GM19438 (cell line): ENCODE measurements at regions not wholly inside any gene's neighbourhood (a gene's known extent, or its start where the extent isn't known, plus 50 kb on each side); places are given as distances from the start of the nearest gene placed in this dataset.
"Not testable (repeated sequence)": the region's sequence is repeated elsewhere in the genome, so short reads cannot be mapped to it uniquely, and the experiment has no call there.

Experiments used
- ATAC-seq: cut with Tn5 transposase; IDR thresholded peaks from one replicate; pipeline ENCODE4 v1.9.1; 2021; ENCODE audit warnings: low read depth; ENCODE audit not compliant: unreplicated experiment

GRCh38 chr21:15274701-15275485 lies 210.1 kb upstream of the NRIP1 start:
- ATAC-seq, result no peak

DNA sequence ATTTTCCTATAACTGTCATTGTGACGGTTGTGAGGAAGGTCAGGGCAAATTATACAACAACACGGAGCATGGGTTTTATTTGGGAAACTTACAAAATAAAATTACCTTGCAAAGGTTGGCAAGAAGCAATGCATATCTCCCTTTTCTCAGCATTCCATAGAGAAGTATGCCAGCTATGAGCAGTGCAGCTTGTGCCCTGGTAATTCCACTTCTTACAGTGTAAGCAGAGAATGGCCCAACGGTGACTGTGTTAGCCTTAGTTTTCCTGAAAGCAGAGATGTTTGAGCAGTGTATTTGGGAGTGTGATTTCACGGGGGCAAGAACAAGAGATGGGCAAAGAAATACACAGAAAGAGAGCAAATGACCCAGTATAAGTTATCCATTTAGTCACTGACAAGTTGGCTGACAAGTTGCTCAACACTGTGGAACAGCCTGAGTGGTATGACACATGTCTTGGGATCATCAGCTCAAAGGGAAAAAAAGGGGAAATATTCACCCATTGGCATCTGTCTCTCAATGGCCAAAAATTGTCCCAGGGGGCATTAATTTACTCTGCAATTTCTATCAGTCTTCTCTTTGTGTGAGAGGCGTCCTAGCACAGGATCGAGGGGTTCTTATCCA lies 210.9 kb upstream of the NRIP1 start:
- ATAC-seq, result no peak

DNA sequence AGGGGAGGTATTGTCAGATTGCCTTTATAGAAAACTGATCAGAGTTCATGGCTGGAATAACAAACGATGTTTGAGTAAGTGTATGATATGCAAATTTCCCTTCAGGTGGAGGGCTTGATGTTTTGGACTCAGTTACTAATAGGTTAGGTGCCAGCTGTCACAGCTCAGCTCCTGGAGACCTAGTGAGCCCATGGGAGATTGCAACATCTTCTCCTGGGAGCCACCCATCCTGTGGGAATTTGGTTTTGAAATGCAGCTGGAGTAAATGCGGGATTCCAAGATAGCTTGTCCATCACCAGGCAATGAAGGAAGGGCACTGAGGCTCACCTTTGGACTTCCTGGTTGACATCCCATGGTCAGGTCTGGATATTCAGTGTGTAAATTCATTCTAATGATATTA lies 211.4 kb upstream of the NRIP1 start:
- no peak for ATAC-seq

- ATAC-seq, result no peak
These were observed 212.7 kb upstream of the NRIP1 start for GRCh38 chr21:15277466-15277865.

GRCh38 chr21:15278279-15278678 lies 213.5 kb upstream of the NRIP1 start:
- ATAC-seq, result no peak

DNA sequence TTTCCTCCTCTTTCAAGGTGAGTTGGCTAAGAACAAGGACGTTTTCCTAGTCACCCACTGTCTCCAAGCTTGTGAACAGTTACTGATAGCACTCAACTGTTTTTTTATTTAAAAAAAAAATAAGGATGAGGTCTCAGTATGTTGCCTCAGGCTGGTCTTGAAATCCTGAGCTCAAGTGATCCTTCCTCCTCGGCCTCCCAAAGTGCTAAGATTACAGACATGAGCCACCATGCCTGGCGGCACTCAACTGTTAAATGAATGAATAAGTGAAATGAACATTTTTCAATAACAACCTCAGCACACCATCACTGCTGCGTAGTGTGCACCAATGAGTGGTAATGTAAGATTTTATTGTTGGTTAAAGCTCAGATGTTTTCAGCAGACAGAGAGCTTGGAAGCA lies 214.1 kb upstream of the NRIP1 start:
- no peak for ATAC-seq

GRCh38 chr21:15279482-15279881 lies 214.7 kb upstream of the NRIP1 start:
- ATAC-seq, result no peak

- no peak for ATAC-seq
These were observed 216.9 kb upstream of the NRIP1 start for GRCh38 chr21:15281714-15282113.

DNA sequence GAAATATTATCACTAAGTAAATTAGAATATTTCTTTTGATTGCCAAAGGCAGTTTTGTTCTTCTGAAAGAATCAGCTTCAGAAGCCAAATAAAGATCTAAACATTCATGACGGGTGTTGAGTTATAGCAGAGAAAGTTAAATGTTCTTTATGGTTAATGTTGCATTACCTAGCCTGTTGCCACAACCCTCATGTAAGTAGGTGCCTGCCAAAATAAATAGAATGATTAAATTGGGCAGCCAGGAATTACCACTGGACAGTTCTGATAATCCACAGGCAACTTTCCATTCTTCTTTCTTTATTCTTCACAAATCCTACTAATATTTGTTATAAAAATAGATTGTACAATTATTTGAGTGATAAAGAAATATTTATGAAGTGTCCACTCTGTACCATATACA lies 217.9 kb upstream of the NRIP1 start:
- ATAC-seq, result no peak

- no peak for ATAC-seq
These were observed 218.3 kb upstream of the NRIP1 start for GRCh38 chr21:15283138-15283537.

DNA sequence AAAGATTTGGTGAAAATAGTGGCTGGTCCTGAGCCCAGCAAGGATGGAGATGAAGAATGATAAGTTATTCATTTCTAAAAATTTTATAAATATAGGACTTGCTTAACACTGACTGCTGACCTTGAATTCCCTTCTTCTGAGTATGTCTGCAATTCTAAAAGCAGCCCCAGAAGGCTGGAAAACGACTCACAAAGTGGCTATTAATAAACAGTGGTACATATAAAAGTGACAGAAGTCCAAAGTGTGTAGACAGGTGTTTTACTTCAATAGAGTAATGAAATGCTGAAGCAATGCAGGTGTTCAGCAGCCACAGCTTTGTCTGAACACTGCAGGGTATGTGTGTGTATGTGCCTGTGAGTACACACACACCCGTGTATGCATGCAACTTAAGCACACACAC lies 219.0 kb upstream of the NRIP1 start:
- ATAC-seq, result no peak

DNA sequence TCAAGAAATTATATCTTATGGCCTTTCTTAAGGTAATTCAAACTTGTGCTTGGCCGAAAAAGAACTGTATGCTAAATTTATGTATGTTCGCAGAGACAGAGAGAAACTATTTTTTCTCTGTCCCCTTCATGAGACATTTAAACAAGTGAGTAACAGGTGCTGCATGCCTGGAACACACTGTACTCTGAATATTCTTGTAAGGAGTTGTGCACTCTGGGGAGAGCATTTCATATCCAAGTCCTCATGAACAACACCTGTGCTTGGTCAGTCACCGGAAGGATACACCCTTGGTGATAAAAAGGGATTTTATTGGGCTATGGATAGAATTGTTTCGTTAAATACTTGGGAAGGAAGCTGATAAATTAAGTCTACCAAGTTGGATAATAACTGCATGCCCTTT lies 220.8 kb upstream of the NRIP1 start:
- no peak for ATAC-seq

GRCh38 chr21:15289246-15289645 lies 224.4 kb upstream of the NRIP1 start:
- ATAC-seq, result no peak

- ATAC-seq, result no peak
These were observed 225.4 kb upstream of the NRIP1 start for GRCh38 chr21:15289896-15290841.

GRCh38 chr21:15291621-15292266 lies 226.9 kb upstream of the NRIP1 start:
- ATAC-seq, result no peak

DNA sequence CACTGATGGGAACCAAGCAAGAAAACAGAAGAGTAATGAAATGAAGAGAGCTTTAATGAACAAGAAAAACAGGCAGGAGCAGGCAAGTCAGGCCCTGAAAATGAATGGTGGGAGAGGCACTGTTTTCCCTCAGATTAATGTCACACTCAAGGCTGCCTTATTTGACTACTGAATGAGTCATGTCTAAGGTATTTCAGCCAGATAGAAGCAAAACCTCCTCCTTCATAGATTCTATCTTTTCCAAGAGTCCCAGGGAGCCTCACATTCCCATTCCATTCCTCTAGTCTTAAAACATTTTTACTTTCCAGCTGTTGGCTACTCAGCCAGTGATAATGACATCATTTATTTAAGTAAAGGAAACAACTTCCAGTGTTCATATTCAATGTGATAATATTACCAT lies 228.4 kb upstream of the NRIP1 start:
- ATAC-seq, result no peak

GRCh38 chr21:15295875-15296274 lies 231.1 kb upstream of the NRIP1 start:
- ATAC-seq, result no peak

DNA sequence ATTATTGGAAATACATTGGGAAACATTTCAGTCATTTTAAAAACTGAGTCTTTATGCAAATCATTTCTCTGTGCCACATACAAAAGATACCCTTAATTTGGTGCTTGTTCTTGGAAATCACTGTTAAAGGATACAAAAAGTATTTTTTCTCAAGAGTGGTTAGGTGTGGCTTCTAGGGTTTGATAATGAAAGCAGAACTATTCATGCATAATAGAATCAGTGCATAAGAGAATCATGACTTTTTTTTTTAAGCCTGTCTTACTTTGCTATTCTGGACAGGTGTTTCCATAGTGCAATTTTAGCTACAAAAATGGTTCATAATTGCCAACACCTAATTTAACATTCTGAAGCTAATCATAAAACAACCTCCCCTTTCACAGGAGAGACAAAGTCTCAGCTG lies 233.0 kb upstream of the NRIP1 start:
- ATAC-seq, result no peak

DNA sequence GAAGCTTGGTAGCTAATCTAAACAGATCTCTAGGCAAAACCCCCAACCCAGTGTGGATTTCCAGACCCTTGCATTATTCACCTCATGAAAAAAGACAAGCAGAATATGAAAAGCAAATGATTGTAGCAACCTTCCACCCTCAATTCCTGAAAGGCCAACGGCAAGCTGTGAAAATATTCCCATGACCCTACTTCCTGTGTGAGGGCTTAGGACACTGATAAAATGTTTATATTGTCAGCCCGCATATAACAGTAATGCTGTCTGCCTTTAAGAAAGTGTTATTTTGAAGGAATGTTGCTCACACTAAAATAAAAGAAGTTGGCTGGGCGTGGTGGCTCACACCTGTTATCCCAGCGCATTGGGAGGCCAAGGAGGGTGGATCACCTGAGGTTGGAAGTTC lies 233.5 kb upstream of the NRIP1 start:
- ATAC-seq, result no peak

DNA sequence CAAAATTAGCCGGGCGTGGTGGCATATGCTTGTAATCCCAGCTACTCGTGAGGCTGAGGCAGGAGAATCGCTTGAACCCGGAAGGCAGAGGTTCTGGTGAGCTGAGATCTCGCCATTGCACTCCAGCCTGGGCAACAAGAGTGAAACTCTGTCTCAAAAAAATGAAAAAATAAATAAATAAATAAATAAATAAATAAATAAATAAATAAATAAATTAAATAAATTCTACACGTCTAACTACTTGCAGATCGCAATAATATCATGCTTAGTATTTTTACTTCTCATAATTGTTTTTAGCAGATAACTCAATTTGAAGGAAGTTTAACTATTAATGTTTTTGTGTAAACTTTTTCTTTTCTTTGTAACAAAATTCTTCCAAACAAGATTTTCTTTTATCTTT lies 234.0 kb upstream of the NRIP1 start:
- ATAC-seq, result not testable (repeated sequence)

DNA sequence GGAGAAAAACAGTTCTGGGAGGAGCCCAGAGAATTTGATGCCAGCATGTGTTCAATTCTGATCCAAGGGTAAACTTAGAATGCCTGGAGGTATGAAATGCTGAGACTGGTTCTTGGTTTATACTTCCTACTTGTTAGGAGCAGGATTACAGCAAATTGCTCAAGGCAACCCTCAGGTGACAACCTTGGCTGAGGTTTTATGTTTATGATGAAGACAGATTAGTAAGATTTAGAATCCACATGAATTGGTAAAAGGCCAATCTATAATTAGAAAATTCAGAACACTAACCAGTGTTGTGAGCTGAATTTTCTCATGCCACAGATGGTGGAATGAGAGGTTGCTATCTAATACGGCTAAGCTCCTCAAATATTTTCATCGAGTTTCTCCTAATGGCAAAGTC lies 235.3 kb upstream of the NRIP1 start:
- no peak for ATAC-seq
